22Rv1 (cell line): ENCODE measurements at regions not wholly inside any gene's neighbourhood (a gene's known extent, or its start where the extent isn't known, plus 50 kb on each side); places are given as distances from the start of the nearest gene placed in this dataset.
"Not testable (repeated sequence)": the region's sequence is repeated elsewhere in the genome, so short reads cannot be mapped to it uniquely, and the experiment has no call there.

Source experiments
- CTCF ChIP-seq: fragments of 450-650 bp; IDR thresholded peaks from 2 replicates; pipeline ENCODE4 v1.5.1; 2017; ENCODE audit warnings: mild to moderate bottlenecking
- ZFX ChIP-seq: fragments of 450-650 bp; IDR thresholded peaks from 2 replicates; pipeline ENCODE4 v1.6.1; 2017; ENCODE audit warnings: antibody characterized with exemption, borderline replicate concordance

GRCh38 chr3:11735111-11735510 lies 91.4 kb upstream of the VGLL4 start:
- not testable (repeated sequence) for TF ChIP-seq CTCF, ZFX
